PFSK-1 (cell line): ENCODE measurements at regions not wholly inside any gene's neighbourhood (a gene's known extent, or its start where the extent isn't known, plus 50 kb on each side); places are given as distances from the start of the nearest gene placed in this dataset.

Experiments used
- FOXP2 ChIP-seq: optimal IDR thresholded peaks from 2 replicates; pipeline ENCODE3; 2011; ENCODE audit warnings: borderline replicate concordance, control low read depth, inconsistent platforms; ENCODE audit not compliant: insufficient read depth; ENCODE audit errors: extremely low read length, extremely low read depth
- POLR2AphosphoS5 ChIP-seq: IDR thresholded peaks from 2 replicates; pipeline ENCODE4 v1.6.1; 2012; ENCODE audit warnings: low read depth, mild to moderate bottlenecking, control low read depth, low read length, moderate library complexity
- REST ChIP-seq, 2 experiments: IDR thresholded peaks; 2 replicates each; pipeline versions ENCODE4 v1.6.1 to v1.8.0; 2011 to 2012; ENCODE audit warnings: low read depth in 2 of 2, low read length in 2 of 2, control low read depth in 1 of 2, inconsistent platforms in 1 of 2, mild to moderate bottlenecking in 1 of 2, moderate library complexity in 1 of 2; ENCODE audit not compliant: insufficient read depth in 1 of 2
- SIN3A ChIP-seq: IDR thresholded peaks from 2 replicates; pipeline ENCODE4 v1.6.1; 2012; ENCODE audit warnings: mild to moderate bottlenecking, low read length, moderate library complexity, borderline replicate concordance; ENCODE audit not compliant: insufficient read depth
- TAF1 ChIP-seq: IDR thresholded peaks from 2 replicates; pipeline ENCODE4 v1.6.1; 2012; ENCODE audit warnings: low read length, control low read depth, borderline replicate concordance; ENCODE audit not compliant: insufficient read depth

- TF ChIP-seq POLR2AphosphoS5 (no peak), SIN3A (no peak), REST (IDR thresholded peaks at IDR 0.05; ENCODE audit: insufficient read depth in 1 of 2, low read depth in 2 of 2, low read length in 2 of 2) (no peak), TAF1 (no peak), FOXP2 (no peak)
Measured at GRCh38 chr3:25212736-25213135, 215.3 kb upstream of the RARB start.
